Stimulated activated CD8-positive, alpha-beta memory T cell treated with anti-CD3 and anti-CD28 coated beads, Interleukin-4, amount 100 ng/mL, for 48 hours (primary cell): ENCODE measurements at regions not wholly inside any gene's neighbourhood (a gene's known extent, or its start where the extent isn't known, plus 50 kb on each side); places are given as distances from the start of the nearest gene placed in this dataset.
"Not testable (repeated sequence)": the region's sequence is repeated elsewhere in the genome, so short reads cannot be mapped to it uniquely, and the experiment has no call there.

Experiments used
- DNase-seq: peaks from one replicate; pipeline ENCODE4 v3.0.0-alpha.2; 2020

DNA sequence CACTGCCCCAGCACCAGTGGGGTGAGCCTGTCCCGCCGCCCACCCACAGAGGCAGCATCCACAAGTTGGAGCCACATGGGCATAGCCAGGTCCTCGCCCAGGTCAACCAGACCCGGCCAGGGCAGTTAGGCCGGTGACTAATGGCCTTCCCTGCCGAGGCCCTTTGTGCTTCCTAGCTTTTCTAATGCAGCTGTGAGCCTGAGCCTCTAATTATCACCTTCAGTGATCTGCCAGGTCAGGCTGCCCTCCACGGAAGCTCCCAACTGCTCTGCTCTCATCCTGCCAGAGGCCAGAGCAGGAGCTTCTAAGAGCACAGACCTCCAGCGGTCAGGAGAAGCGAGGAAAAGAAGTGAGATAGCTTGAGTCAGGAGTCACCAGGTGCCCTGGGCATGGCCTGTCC, 87.1 kb upstream of the PPP1R26 start:
- no peak for DNase-seq

- no peak for DNase-seq
These were observed 85.5 kb upstream of the PPP1R26 start for GRCh38 chr9:135394131-135394530.

- no peak for DNase-seq
These were observed 84.6 kb upstream of the PPP1R26 start for GRCh38 chr9:135394699-135395645.

DNA sequence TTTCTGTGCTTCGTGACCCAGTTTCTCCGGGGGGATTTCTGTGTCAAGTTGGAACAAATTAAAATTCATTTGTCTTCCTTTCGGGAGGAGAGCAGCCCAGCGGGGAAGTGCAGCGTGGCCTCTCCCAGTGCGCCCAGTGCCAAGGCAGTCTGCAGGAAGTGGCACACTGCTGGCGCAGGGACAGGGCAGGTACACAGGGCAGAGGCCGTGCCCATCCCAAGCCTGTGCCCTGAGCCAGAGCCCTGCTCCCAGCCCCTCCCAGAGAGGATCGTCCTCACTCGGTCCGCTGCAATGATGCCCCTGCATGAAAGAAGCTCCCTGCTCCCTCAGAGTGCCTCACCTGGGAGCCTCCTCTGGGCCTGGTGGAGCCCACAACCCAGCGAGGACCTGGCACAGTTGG, 82.4 kb upstream of the PPP1R26 start:
- DNase-seq = no peak

DNA sequence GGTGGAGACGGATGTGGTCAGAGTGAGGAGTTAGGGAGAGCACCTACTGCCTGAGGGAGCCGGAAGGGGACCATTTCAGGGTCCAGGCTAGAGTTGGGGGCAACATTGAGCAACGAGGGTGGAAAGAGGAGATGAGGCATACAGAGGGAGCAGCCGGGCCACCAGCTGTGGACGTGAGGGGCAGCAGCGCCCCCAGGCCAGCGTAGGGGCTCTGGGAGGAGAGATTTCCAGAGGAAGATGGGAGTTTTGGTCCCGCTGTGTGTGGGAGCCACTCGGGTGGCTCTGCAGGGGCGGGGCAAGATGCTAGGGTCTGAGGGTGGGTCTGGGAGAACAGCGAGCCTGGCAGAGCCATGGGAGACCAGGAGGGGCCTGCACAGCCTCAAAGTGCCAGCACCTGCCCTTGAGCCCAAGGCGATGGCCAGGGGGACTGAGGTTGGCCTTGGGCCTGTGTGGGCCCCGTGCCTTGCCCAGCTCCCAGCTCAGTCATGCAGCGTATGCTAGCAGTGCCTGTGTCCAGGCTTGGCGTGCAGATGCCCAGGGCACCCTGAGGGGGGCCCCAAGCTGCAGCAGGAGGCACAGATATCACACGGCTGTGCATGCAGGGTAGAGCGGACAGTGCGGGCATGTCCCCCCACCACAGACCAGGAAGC, 80.5 kb upstream of the PPP1R26 start:
- DNase-seq = no peak

DNA sequence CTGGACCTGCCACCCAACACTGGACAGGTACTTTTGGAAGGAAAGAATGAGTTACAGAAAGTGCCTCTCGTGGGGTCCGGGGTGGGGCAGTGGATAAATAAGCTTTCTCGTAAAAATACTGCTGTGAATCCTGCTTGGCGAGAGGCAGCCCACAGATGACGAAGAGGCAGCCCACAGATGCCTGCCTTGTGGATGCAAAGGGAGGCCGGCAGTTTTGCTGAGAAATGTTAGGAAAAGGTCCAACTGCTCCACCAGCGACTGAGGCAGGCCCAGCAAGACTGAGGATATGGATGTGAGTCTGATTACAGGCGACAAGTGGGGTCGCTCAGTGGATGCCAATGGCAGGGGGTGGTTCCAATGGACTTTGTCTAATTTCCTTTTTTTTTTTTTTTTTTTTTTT, 79.1 kb upstream of the PPP1R26 start:
- DNase-seq = no peak

GRCh38 chr9:135401218-135401617, 78.4 kb upstream of the PPP1R26 start:
- DNase-seq = no peak

- DNase-seq = no peak
These were observed 77.4 kb upstream of the PPP1R26 start for GRCh38 chr9:135402048-135402738.

DNA sequence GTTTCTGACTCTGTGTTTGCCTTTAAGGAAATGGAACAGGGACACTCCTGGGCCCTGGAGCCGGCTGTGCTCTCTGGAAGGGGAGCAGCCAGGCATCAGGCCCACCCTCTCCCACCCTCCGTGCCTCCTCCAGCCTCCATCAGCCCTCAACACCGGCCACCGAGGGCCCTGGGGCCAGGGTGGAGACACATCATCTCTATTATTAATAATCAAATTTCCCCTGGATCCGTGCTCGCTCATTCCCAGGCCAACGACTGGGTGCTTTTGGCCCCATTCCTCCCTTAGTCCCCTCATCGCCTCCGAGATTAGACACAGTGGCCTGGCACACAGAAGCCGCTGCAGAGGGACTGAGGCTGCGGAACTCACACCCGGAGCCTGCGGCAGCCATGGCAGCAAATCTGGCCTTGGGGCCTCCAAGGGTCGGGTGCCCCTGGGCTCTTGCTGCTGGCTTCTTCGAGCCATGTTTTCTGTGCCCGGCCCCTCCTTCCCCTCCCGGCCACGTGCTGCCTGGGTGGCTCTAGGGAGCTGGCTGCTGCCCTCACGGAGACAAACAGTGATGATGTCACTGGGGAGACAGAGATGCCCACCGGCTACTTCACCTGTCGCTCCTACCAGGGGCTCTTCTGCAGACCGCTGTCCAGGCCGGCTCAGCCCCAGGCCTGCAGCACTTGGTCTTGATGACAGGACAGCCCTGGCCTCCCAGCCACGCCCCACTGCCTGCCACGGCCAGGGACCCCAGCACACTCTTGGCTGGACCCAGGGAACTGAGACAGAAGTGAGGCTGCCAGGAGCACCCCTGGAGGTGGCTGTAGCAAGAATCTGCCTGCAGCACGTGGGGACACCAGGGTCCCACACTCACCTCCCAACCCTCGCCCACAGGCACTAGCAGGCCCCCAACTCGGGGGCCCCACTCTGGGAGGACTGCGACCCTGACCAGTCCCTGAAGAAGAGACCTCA, 76.6 kb upstream of the PPP1R26 start:
- DNase-seq = no peak

GRCh38 chr9:135403733-135404450, 75.7 kb upstream of the PPP1R26 start:
- no peak for DNase-seq

DNA sequence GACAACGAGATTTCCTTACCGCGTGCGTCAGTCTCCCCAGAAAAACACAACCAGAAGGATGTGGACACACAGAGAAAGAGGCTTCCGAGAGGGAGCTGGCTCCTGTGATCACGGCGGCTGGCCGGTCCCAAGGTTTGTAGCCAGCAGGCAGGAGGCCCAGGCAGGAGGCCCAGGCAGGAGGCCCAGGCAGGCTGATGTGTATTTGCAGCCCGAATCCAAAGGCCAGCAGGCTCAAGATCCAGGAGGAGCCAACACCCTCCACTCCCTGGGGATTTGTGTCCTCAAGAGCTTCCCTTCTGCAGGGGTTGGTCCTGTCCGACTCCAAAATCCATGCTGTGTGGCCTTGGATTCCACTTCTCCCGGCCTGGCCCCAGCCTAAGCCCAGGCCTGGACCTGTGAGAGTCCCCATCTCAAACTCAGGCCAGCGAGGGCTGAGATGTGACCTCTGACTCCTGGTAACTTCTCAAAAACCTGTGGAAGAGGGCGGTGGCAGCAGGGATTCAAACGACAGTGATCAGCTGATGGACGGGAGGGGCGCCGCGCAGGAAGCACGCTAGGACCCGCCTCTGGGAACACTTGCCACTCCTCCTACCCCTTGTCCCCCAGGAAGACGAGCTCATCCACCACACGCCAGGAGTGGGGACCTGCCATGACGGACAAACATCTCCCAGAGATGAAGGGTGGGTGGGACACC, 75.0 kb upstream of the PPP1R26 start:
- no peak for DNase-seq

- not testable (repeated sequence) for DNase-seq
These were observed 74.5 kb upstream of the PPP1R26 start for GRCh38 chr9:135405145-135405464.

DNA sequence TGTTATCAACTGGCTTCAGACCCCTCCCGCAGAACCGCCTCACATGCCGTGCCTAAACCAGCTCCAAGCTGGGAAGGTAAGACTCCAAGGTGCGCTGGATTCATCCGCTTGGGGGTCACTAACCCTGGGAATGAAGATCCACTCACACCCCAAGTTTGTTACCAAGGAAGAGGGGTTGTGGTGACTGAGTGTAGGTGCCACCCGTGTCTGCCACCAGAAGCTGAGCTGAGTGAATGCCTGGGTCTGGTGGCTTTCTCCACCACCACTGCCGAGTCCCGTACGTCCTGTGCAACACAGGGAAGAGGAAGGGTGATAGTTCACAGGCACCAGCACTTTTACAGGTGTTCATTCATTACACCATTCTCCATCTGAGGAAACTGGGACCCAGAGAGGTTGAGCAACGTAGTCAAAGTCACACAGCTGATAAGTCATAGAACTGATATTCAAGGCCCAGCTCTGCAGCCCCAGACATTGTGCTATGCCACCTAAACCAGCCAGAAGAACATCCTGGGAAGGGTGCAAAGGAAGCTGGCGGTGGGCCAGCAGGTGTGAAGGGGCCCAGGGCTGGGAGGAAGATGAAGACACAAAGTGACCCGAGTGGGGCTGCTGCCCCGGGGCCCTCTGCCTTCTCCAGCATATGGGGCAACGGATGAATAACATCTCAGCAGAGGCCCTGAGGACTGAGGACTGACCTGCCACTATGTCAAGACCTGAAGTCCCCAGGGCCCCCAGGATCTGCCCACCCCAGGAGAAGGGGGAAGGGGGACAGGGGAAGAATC, 70.9 kb upstream of the PPP1R26 start:
- no peak for DNase-seq

DNA sequence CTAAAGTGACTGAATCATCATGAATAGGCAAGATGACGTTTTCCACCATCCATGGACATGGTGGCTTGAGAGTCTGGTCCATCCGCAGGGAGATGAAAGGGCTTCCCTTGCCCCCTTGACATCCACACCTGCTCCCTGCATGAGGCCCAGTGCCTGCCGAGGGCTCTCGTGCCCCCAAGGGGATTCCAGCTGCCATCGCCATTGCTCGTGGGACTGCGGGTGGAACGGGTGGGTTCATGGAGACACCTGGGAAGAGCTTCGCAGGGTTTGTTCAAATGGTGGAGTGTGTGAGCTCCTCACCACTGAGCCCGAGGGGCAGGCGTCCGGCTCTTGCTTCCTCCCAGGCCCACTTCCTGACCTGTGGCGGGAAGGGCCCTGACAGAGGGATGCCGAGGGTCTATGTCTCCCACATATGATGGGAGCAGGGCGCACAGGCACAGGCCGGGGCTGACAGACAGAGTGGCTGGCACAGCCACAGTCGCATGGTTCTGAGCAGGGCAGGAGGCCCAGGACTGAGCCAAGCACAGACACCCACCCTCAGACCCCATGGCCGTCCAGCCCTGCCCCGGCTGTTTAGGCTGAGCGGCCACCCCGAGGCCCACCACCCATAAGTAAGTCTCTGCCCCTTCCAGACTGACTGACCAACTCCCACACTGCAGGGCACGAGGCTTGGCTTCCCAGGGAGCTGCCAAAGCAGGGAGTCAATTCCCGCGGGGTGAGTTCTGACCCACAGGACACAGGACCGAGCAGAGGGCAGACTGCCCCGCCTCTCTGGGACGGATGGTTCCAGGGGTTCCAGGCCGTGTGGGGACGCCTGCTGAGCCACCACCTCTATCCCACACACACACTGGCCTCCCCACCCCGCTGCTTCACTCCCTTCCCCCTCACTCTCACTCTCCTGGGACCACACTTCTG, 70.0 kb upstream of the PPP1R26 start:
- DNase-seq = no peak

- no peak for DNase-seq
These were observed 69.2 kb upstream of the PPP1R26 start for GRCh38 chr9:135410421-135410820.

GRCh38 chr9:135410831-135411473, 68.6 kb upstream of the PPP1R26 start:
- DNase-seq = no peak

DNA sequence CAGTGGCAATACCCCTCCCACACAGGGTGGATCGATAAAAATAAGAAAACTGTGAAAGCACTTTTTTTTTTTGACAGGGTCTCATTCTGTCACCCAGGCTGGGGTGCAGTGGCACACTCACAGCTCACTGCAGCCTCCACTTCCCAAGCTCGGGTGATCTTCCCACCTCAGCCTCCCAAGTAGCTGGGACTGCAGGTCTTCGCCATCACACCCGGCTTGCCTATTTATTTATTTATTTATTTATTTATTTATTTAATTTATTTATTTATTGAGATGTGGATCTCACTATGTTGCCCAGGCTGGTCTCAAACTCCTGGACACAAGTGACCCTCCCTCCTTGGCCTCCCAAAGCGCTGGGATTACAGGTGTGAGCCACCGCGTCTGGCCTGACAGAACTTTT, 68.0 kb upstream of the PPP1R26 start:
- not testable (repeated sequence) for DNase-seq

GRCh38 chr9:135412315-135413085, 67.1 kb upstream of the PPP1R26 start:
- peak; percentile 86 for DNase-seq
